ENCODE measurements at regions not wholly inside any gene's neighbourhood (a gene's known extent, or its start where the extent isn't known, plus 50 kb on each side); places are given as distances from the start of the nearest gene placed in this dataset.

DNA sequence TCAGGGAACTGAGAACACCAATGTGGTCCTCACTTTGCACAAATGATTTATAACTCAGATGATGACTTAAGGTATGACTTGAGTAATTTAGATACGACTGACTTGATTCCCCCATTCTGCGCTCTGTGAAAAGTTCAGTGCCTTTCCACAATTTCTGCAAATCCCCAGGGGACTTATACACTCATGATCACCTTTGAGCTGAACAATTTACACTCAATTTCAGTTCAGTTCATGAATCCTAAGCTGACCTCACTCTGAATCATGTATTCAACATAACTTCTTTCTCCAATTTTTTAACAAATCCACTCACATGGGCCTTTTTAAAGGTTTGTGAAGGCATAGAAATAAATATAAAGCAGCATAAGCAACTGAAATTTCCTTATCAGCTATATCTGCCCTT is 274.2 kb downstream of the FAM76B start:
- no peak overlapping the region for H3K27ac ChIP-seq (ENCODE audit: low read depth in 2 of 2, low read length in 2 of 2)
- H3K4me1 ChIP-seq (ENCODE audit: control insufficient read depth in 2 of 3, insufficient read depth in 2 of 3, low read depth in 1 of 3, low read length in 3 of 3): no peaks in the 10 kb centered on the region
- H3K36me3 ChIP-seq (ENCODE audit: control insufficient read depth in 2 of 3, insufficient read depth in 3 of 3, low read length in 3 of 3): no peaks in the 10 kb centered on the region
- no peaks in the 10 kb centered on the region for H3K9me3 ChIP-seq (ENCODE audit: control insufficient read depth in 2 of 3, insufficient read depth in 1 of 3, low read length in 3 of 3)
- H3K27me3 ChIP-seq (ENCODE audit: control insufficient read depth, insufficient read depth, low read length): no peaks in the 10 kb centered on the region
- FAIRE-seq (no peak), DNase-seq (no peak)
- no peak overlapping the region for H3K9ac ChIP-seq (ENCODE audit: low read length in 3 of 3)
- H3K4me3 ChIP-seq (ENCODE audit: low read length in 3 of 3): no peak overlapping the region
- intact Hi-C loops (cut with DNase I): no loop called here
- TF ChIP-seq, protein P1, sequence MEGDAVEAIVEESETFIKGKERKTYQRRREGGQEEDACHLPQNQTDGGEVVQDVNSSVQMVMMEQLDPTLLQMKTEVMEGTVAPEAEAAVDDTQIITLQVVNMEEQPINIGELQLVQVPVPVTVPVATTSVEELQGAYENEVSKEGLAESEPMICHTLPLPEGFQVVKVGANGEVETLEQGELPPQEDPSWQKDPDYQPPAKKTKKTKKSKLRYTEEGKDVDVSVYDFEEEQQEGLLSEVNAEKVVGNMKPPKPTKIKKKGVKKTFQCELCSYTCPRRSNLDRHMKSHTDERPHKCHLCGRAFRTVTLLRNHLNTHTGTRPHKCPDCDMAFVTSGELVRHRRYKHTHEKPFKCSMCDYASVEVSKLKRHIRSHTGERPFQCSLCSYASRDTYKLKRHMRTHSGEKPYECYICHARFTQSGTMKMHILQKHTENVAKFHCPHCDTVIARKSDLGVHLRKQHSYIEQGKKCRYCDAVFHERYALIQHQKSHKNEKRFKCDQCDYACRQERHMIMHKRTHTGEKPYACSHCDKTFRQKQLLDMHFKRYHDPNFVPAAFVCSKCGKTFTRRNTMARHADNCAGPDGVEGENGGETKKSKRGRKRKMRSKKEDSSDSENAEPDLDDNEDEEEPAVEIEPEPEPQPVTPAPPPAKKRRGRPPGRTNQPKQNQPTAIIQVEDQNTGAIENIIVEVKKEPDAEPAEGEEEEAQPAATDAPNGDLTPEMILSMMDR (IDR thresholded peaks at IDR 0.05; ENCODE audit: borderline replicate concordance, extremely low read depth, insufficient read depth): no peak

DNA sequence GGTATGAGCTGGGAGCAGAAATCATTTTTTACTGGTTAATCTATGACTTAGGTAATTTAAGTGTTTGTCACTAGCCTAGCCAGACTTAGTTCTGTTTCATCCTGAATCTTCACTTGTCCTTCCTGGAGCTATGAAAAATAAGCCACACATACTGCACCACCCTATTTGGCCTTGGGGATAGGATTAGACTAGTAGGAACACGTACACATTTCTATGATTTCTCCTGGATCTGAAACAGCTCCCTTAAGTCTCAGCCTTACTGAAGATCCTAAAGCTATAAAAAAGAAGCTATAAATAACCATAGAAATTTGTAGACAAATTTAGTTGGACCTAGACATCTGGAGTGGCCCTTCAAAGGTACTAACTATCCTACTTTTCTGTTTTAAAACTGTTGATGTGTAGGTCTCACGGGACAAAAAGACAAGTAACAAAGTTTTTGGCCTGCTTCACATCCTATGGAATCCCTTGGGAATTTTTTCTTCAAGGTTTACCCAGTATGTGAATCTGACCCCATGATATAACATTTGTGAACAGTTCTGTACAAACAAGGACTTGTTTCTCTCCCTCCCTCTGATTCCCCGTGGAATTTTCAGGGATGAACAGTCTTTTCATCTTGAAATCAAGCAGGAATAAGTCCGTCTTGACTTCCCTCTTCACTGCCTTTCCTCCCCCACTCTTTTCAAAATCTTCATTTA is 275.0 kb downstream of the FAM76B start:
- intact Hi-C loops (cut with DNase I): no loop called here
- no peak overlapping the region for H3K27ac ChIP-seq (ENCODE audit: low read depth in 2 of 2, low read length in 2 of 2)

DNA sequence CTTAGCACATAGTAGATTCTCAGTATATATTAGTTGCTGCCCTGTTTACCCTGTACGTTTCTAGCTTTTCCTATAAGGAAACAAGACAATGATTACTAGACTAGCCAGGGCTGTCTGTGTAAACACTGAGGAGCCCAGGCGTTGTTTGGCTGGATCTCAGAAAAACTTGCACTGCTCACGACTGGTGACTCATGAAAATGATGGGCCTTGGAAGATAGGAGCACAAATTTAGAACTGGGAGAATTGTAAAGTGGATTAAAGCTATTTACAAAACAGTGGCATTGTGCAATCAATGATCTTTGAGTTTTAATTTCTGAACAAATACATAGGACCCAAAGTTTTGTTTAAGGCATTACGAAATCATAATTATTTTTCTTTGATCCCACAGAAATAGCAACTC is 276.9 kb downstream of the FAM76B start:
- TF ChIP-seq, protein P1 (IDR thresholded peaks at IDR 0.05; ENCODE audit: borderline replicate concordance, extremely low read depth, insufficient read depth): no peak
- no peaks in the 10 kb centered on the region for H3K9me3 ChIP-seq (ENCODE audit: control insufficient read depth in 2 of 3, insufficient read depth in 1 of 3, low read length in 3 of 3)
- H3K4me3 ChIP-seq (ENCODE audit: low read length in 3 of 3): no peak overlapping the region
- no peaks in the 10 kb centered on the region for H3K4me1 ChIP-seq (ENCODE audit: control insufficient read depth in 2 of 3, insufficient read depth in 2 of 3, low read depth in 1 of 3, low read length in 3 of 3)
- H3K27ac ChIP-seq (ENCODE audit: low read depth in 2 of 2, low read length in 2 of 2): no peak overlapping the region
- FAIRE-seq (no peak), DNase-seq (peak in 2 of 5 donors; percentile 40 to 73)
- intact Hi-C loops (cut with DNase I): no loop called here
- no peaks in the 10 kb centered on the region for H3K36me3 ChIP-seq (ENCODE audit: control insufficient read depth in 2 of 3, insufficient read depth in 3 of 3, low read length in 3 of 3)
- H3K9ac ChIP-seq (ENCODE audit: low read length in 3 of 3): no peak overlapping the region
- no peaks in the 10 kb centered on the region for H3K27me3 ChIP-seq (ENCODE audit: control insufficient read depth, insufficient read depth, low read length)

More for the DNA sequence above, 275.0 kb downstream of the FAM76B start:
- TF ChIP-seq, protein P1 (IDR thresholded peaks at IDR 0.05; ENCODE audit: borderline replicate concordance, extremely low read depth, insufficient read depth): no peak
- H3K9ac ChIP-seq (ENCODE audit: low read length in 3 of 3): no peak overlapping the region
- no peaks in the 10 kb centered on the region for H3K9me3 ChIP-seq (ENCODE audit: control insufficient read depth in 2 of 3, insufficient read depth in 1 of 3, low read length in 3 of 3)
- DNase-seq (peak in 1 of 5 donors; percentile 29), FAIRE-seq (no peak)
- H3K27me3 ChIP-seq (ENCODE audit: control insufficient read depth, insufficient read depth, low read length): no peaks in the 10 kb centered on the region
- no peaks in the 10 kb centered on the region for H3K4me1 ChIP-seq (ENCODE audit: control insufficient read depth in 2 of 3, insufficient read depth in 2 of 3, low read depth in 1 of 3, low read length in 3 of 3)
- no peaks in the 10 kb centered on the region for H3K36me3 ChIP-seq (ENCODE audit: control insufficient read depth in 2 of 3, insufficient read depth in 3 of 3, low read length in 3 of 3)
- no peak overlapping the region for H3K4me3 ChIP-seq (ENCODE audit: low read length in 3 of 3)

DNA sequence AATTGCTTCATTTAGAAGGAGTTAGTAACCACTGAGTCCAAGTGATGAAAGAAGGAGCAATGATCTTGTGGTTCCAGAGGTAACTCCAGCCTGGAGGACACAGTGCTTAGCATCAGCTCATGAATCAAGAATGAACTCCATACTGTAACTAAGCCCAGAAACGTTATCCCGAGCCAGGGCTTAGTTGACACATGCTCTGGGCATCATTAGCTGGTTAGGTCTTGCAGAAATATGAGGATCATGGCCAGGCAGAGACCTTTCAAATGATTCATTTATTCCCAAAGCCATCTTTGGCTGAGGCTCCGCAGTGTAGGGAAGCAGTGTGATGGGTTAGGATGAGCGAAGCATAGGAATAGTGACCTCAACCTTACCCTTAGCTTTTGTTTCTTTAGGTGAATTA is 277.4 kb downstream of the FAM76B start:
- TF ChIP-seq, protein P1 (IDR thresholded peaks at IDR 0.05; ENCODE audit: borderline replicate concordance, extremely low read depth, insufficient read depth): no peak
- H3K4me1 ChIP-seq (ENCODE audit: control insufficient read depth in 2 of 3, insufficient read depth in 2 of 3, low read depth in 1 of 3, low read length in 3 of 3): no peaks in the 10 kb centered on the region
- no peak overlapping the region for H3K27ac ChIP-seq (ENCODE audit: low read depth in 2 of 2, low read length in 2 of 2)
- no peak for FAIRE-seq
- H3K27me3 ChIP-seq (ENCODE audit: control insufficient read depth, insufficient read depth, low read length): no peaks in the 10 kb centered on the region
- no peak overlapping the region for H3K9ac ChIP-seq (ENCODE audit: low read length in 3 of 3)
- no peak for DNase-seq
- H3K9me3 ChIP-seq (ENCODE audit: control insufficient read depth in 2 of 3, insufficient read depth in 1 of 3, low read length in 3 of 3): no peaks in the 10 kb centered on the region
- H3K36me3 ChIP-seq (ENCODE audit: control insufficient read depth in 2 of 3, insufficient read depth in 3 of 3, low read length in 3 of 3): no peaks in the 10 kb centered on the region
- intact Hi-C loops (cut with DNase I): no loop called here
- no peak overlapping the region for H3K4me3 ChIP-seq (ENCODE audit: low read length in 3 of 3)
